Endothelial cell of umbilical vein (primary cell): ENCODE measurements at regions not wholly inside any gene's neighbourhood (a gene's known extent, or its start where the extent isn't known, plus 50 kb on each side); places are given as distances from the start of the nearest gene placed in this dataset.

ENCODE experiments used
- BruUV-seq: library from RNA; stranded (reverse); fragments of 400-500 nt; replicated peaks from 2 replicates; lab custom pipeline; 2021; lab: Mats Ljungman, UMichigan
- CTCF ChIA-PET: fragments of 300-600, 350-600 bp; sonication (Branson Sonifier 250); formaldehyde crosslinking; loops from one replicate; lab custom pipeline; 2021; ENCODE audit warnings: antibody characterized with exemption, inconsistent platforms; lab: Charles Lee
- POLR2A ChIA-PET: fragments of 300-600, 350-600 bp; sonication (Branson Sonifier 250); formaldehyde crosslinking; loops from one replicate; lab custom pipeline; 2021; ENCODE audit warnings: antibody characterized with exemption, inconsistent platforms; lab: Charles Lee
- DNase-seq: peaks from one replicate; pipeline ENCODE4 v3.0.0-alpha.2; 2011; ENCODE audit warnings: low read depth, low spot score
- FAIRE-seq: peaks from 2 replicates; lab custom pipeline; 2011; peaks lifted over from hg19 to GRCh38; lab: Jason Lieb, UNC
- H2AFZ ChIP-seq: 2 replicates; pipeline ENCODE4 v1.6.0; 2012; ENCODE audit warnings: low read depth, low read length, control low read depth, inconsistent platforms
- H3K27ac ChIP-seq: 2 replicates; pipeline ENCODE4 v1.5.1; 2011; ENCODE audit warnings: low read depth, mild to moderate bottlenecking, control low read depth, low read length, moderate library complexity; ENCODE audit not compliant: insufficient read depth
- H3K27me3 ChIP-seq, 2 experiments: 2 replicates each; pipeline versions ENCODE4 v1.6.0 to v1.6.1; 2011; ENCODE audit warnings: low read length in 2 of 2, mixed read lengths in 1 of 2; ENCODE audit not compliant: control insufficient read depth in 2 of 2, insufficient read depth in 2 of 2
- H3K36me3 ChIP-seq, 2 experiments: 2 replicates in 1 of 2; 3 replicates in 1 of 2; pipeline ENCODE4 v1.5.1; 2011; ENCODE audit warnings: low read length in 2 of 2, mild to moderate bottlenecking in 1 of 2, moderate library complexity in 1 of 2; ENCODE audit not compliant: control insufficient read depth in 2 of 2, insufficient read depth in 2 of 2; ENCODE audit errors: extremely low read depth in 1 of 2
- H3K4me1 ChIP-seq: 3 replicates; pipeline ENCODE4 v1.5.1; 2011; ENCODE audit warnings: mild to moderate bottlenecking, low read length; ENCODE audit not compliant: control insufficient read depth, insufficient read depth; ENCODE audit errors: extremely low read depth
- H3K4me2 ChIP-seq: 2 replicates; pipeline ENCODE4 v1.6.1; 2011; ENCODE audit warnings: low read length, control low read depth, mixed read lengths; ENCODE audit not compliant: insufficient read depth
- H3K4me3 ChIP-seq, 3 experiments: fragments of 200-600 bp in 1 of 3; sonication (generic), shearing (Covaris generic) in 1 of 3; replicated peaks in 1 of 3; 2 replicates each; pipeline ENCODE4 v1.5.1; 2011 to 2016; ENCODE audit warnings: control low read depth in 3 of 3, low read length in 3 of 3, mild to moderate bottlenecking in 2 of 3, inconsistent platforms in 1 of 3, low read depth in 1 of 3, moderate library complexity in 1 of 3; ENCODE audit not compliant: insufficient read depth in 1 of 3
- H3K79me2 ChIP-seq: 2 replicates; pipeline ENCODE4 v1.6.0; 2012; ENCODE audit warnings: low read length, inconsistent platforms; ENCODE audit not compliant: control insufficient read depth, insufficient read depth
- H3K9ac ChIP-seq: replicated peaks from 2 replicates; pipeline ENCODE3; 2011; ENCODE audit warnings: low read length, control low read depth; ENCODE audit not compliant: insufficient read depth; ENCODE audit errors: extremely low read depth
- H3K9me1 ChIP-seq: replicated peaks from 3 replicates; pipeline ENCODE4 v1.6.0; 2011; ENCODE audit warnings: mild to moderate bottlenecking, low read length; ENCODE audit not compliant: control insufficient read depth, insufficient read depth; ENCODE audit errors: extremely low read depth
- H3K9me3 ChIP-seq: replicated peaks from 2 replicates; pipeline ENCODE4 v1.5.1; 2012; ENCODE audit warnings: low read length, inconsistent platforms; ENCODE audit not compliant: control insufficient read depth, insufficient read depth
- H4K20me1 ChIP-seq: replicated peaks from 2 replicates; pipeline ENCODE3; 2011; ENCODE audit warnings: mild to moderate bottlenecking, low read length; ENCODE audit not compliant: control insufficient read depth, insufficient read depth; ENCODE audit errors: extremely low read depth
- CTCF ChIP-seq, 2 donors: IDR thresholded peaks; 1 replicate in 1 of 2; 2 replicates in 1 of 2; pipeline ENCODE4 v1.5.1; 2011; ENCODE audit warnings: low read length in 2 of 2, mild to moderate bottlenecking in 2 of 2, moderate library complexity in 2 of 2, control low read depth in 1 of 2, inconsistent platforms in 1 of 2, low read depth in 1 of 2; ENCODE audit not compliant: insufficient read depth in 1 of 2; ENCODE audit errors: extremely low read depth in 1 of 2
- EZH2 ChIP-seq: IDR thresholded peaks from 2 replicates; pipeline ENCODE4 v1.6.1; 2012; ENCODE audit warnings: borderline replicate concordance, low read depth, mild to moderate bottlenecking, moderate library complexity, low read length, inconsistent platforms; ENCODE audit not compliant: severe bottlenecking
- FOS ChIP-seq: IDR thresholded peaks from 2 replicates; pipeline ENCODE4 v1.6.1; 2011; ENCODE audit warnings: mild to moderate bottlenecking, low read length, moderate library complexity, borderline replicate concordance; ENCODE audit not compliant: insufficient read depth
- GATA2 ChIP-seq: IDR thresholded peaks from 2 replicates; pipeline ENCODE4 v1.7.0; 2011; ENCODE audit warnings: low read depth, mild to moderate bottlenecking, moderate library complexity, mixed read lengths, low read length; ENCODE audit not compliant: insufficient read length, insufficient read depth
- JUN ChIP-seq: IDR thresholded peaks from 2 replicates; pipeline ENCODE4 v1.6.1; 2011; ENCODE audit warnings: borderline replicate concordance, low read depth; ENCODE audit not compliant: insufficient read length, insufficient read depth
- MYC ChIP-seq: IDR thresholded peaks from one replicate; pipeline ENCODE4 v1.6.1; 2011; ENCODE audit warnings: mild to moderate bottlenecking, low read depth, low read length
- POLR2A ChIP-seq: IDR thresholded peaks from 2 replicates; pipeline ENCODE4 v1.6.1; 2012; ENCODE audit warnings: low read depth, mild to moderate bottlenecking, control low read depth, low read length
- POLR2AphosphoS5 ChIP-seq: IDR thresholded peaks from 2 replicates; pipeline ENCODE4 v1.6.1; 2012; ENCODE audit warnings: low read depth, mild to moderate bottlenecking, control low read depth, low read length, moderate library complexity; ENCODE audit not compliant: insufficient read depth
- dilution Hi-C: fragments of 300-500 bp; cut with MboI; formaldehyde crosslinking; loops from one replicate; pipeline ENCODE4 v1.15.0; 2019; ENCODE audit warnings: low sequenced_read_pairs; ENCODE audit not compliant: extremely low pct_ligation_motif_present
- intact Hi-C: fragments of 100-400 bp; cut with micrococcal nuclease; formaldehyde crosslinking; loops from one replicate; pipeline ENCODE4 v1.10.0; 2022
- TF ChIP-seq, protein P1 (sequence below): IDR thresholded peaks from 2 replicates; pipeline ENCODE4 v1.6.1; 2011; ENCODE audit not compliant: insufficient read depth, insufficient read length

DNA sequence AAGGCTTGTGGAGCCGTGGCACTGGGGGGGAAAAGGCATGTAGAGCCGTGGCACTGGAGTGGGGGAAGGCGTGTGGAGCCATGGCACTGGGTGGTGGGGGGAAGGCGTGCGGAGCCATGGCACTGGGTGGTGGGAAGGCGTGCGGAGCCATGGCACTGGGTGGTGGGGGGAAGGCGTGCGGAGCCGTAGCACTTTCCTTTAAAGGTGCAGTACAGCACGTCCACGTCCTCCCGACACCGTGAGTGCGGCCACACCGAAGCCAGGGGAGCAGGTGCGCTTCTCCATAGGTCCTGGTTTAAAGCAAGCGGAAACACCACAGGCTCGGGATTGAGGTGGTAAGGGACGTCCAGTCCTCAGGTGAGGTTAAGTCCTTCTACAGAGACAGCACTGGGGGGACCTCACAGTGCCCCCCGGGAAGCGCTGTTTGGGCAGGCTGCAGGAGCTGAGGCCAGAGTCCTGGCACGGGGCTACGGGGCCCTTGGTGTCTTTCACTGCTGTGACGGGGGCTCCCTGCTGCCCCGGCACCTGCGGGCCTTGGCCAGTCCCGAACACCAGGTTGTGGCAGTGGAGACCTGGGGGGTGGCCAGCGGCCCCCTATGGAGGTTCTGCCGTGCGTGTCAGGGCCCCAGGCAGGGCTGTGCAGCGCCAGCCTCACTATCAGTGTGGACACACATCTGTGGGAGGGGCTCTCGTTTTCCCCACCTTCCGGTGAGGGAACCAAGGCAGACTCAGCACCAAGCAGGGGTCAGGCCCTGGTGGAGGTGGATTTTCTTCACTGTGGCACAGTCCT, 93.0 kb upstream of the CTDP1 start:
- dilution Hi-C loops: no loop called here
- intact Hi-C loops: no loop called here
- Histone ChIP-seq H3K9ac (no peak overlapping the region), H3K4me2 (no peak overlapping the region), H3K79me2 (no peaks in the 10 kb centered on the region), H3K9me1 (no peaks in the 10 kb centered on the region), H3K27ac (no peak overlapping the region), H3K4me3 (no peak overlapping the region), H3K4me1 (no peaks in the 10 kb centered on the region), H3K27me3 (no peaks in the 10 kb centered on the region), H3K9me3 (no peaks in the 10 kb centered on the region), H2AFZ (no peak overlapping the region), H3K36me3 (no peaks in the 10 kb centered on the region), H4K20me1 (no peaks in the 10 kb centered on the region)
- DNase-seq: no peak
- BruUV-seq: no TSS peak
- FAIRE-seq: no peak
- TF ChIP-seq GATA2 (no peak), CTCF (IDR thresholded peaks at IDR 0.05; ENCODE audit: extremely low read depth in 1 of 2, insufficient read depth in 1 of 2, low read depth in 1 of 2, low read length in 2 of 2) (no peak), POLR2A (no peak), POLR2AphosphoS5 (no peak), FOS (no peak), MYC (no peak), JUN (no peak), EZH2 (no peak)
- TF ChIP-seq, protein P1, sequence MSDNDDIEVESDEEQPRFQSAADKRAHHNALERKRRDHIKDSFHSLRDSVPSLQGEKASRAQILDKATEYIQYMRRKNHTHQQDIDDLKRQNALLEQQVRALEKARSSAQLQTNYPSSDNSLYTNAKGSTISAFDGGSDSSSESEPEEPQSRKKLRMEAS: no peak
- ChIA-PET CTCF (no interaction called here), POLR2A (no interaction called here)
